Cardiac muscle cell (in vitro differentiated cells and primary cell): ENCODE measurements at regions not wholly inside any gene's neighbourhood (a gene's known extent, or its start where the extent isn't known, plus 50 kb on each side); places are given as distances from the start of the nearest gene placed in this dataset.

Experiments used
- DNase-seq, 2 donors: peaks; one replicate each; pipeline versions ENCODE4 v3.0.0 to v3.0.0-alpha.2; 2010 to 2017; ENCODE audit warnings: low read depth in 1 of 2, low spot score in 1 of 2
- H3K27ac ChIP-seq: fragments of 200-600 bp; sonication (generic); 2 replicates; pipeline ENCODE4 v1.5.1; 2016
- H3K27me3 ChIP-seq: fragments of 200-600 bp; sonication (generic); 2 replicates; pipeline ENCODE4 v1.6.0; 2016; ENCODE audit warnings: control low read depth
- H3K36me3 ChIP-seq: fragments of 200-600 bp; sonication (generic); 2 replicates; pipeline ENCODE4 v1.5.1; 2016; ENCODE audit warnings: control low read depth
- H3K4me1 ChIP-seq: fragments of 200-600 bp; sonication (generic); 2 replicates; pipeline ENCODE4 v1.8.1; 2017; ENCODE audit warnings: low read depth, mild to moderate bottlenecking, mixed run types
- H3K4me3 ChIP-seq: fragments of 200-600 bp; sonication (generic); 2 replicates; pipeline ENCODE4 v1.5.1; 2016; ENCODE audit warnings: mild to moderate bottlenecking
- H3K9me3 ChIP-seq: fragments of 200-600 bp; sonication (generic); 2 replicates; pipeline ENCODE4 v1.5.1; 2017; ENCODE audit warnings: low read depth, mild to moderate bottlenecking, control low read depth
- CTCF ChIP-seq: IDR thresholded peaks from 2 replicates; pipeline ENCODE4 v1.5.1; 2012; ENCODE audit warnings: low read depth, mild to moderate bottlenecking, low read length

- no peak for DNase-seq
Measured at GRCh38 chr17:72299100-72299499, 178.3 kb downstream of the SOX9 start.

GRCh38 chr17:72299592-72299991 is 178.8 kb downstream of the SOX9 start:
- Histone ChIP-seq H3K9me3 (no peaks in the 10 kb centered on the region), H3K36me3 (no peaks in the 10 kb centered on the region), H3K4me3 (no peak overlapping the region), H3K27ac (no peak overlapping the region), H3K4me1 (peaks cover 13% of the 10 kb centered on the region), H3K27me3 (no peaks in the 10 kb centered on the region)
- no peak for TF ChIP-seq CTCF
- no peak for DNase-seq

More at GRCh38 chr17:72299100-72299499, 178.3 kb downstream of the SOX9 start:
- H3K36me3 ChIP-seq = no peaks in the 10 kb centered on the region
- no peak overlapping the region for H3K4me3 ChIP-seq
- no peak for TF ChIP-seq CTCF
- no peak overlapping the region for H3K27ac ChIP-seq
- no peaks in the 10 kb centered on the region for H3K27me3 ChIP-seq
- peaks cover 13% of the 10 kb centered on the region for H3K4me1 ChIP-seq
- H3K9me3 ChIP-seq = no peaks in the 10 kb centered on the region

GRCh38 chr17:72301887-72302286 is 181.1 kb downstream of the SOX9 start:
- peak in 1 of 2 donors; percentile 26 for DNase-seq
- Histone ChIP-seq H3K4me3 (no peak overlapping the region), H3K27ac (no peak overlapping the region), H3K36me3 (no peaks in the 10 kb centered on the region), H3K27me3 (no peaks in the 10 kb centered on the region), H3K4me1 (peaks cover 13% of the 10 kb centered on the region), H3K9me3 (no peaks in the 10 kb centered on the region)
- TF ChIP-seq CTCF = no peak

GRCh38 chr17:72302735-72303134 is 181.9 kb downstream of the SOX9 start:
- peaks cover 7% of the 10 kb centered on the region for H3K4me1 ChIP-seq
- H3K4me3 ChIP-seq = no peak overlapping the region
- TF ChIP-seq CTCF = no peak
- DNase-seq = no peak
- no peaks in the 10 kb centered on the region for H3K9me3 ChIP-seq
- H3K27me3 ChIP-seq = no peaks in the 10 kb centered on the region
- H3K27ac ChIP-seq = no peak overlapping the region
- H3K36me3 ChIP-seq = no peaks in the 10 kb centered on the region

GRCh38 chr17:72303787-72304733 is 183.2 kb downstream of the SOX9 start:
- TF ChIP-seq CTCF = no peak
- Histone ChIP-seq H3K36me3 (no peaks in the 10 kb centered on the region), H3K27me3 (no peaks in the 10 kb centered on the region), H3K9me3 (no peaks in the 10 kb centered on the region), H3K4me3 (no peak overlapping the region), H3K27ac (no peak overlapping the region), H3K4me1 (peaks cover 4% of the 10 kb centered on the region)
- no peak for DNase-seq
